ENCODE measurements at regions not wholly inside any gene's neighbourhood (a gene's known extent, or its start where the extent isn't known, plus 50 kb on each side); places are given as distances from the start of the nearest gene placed in this dataset.

DNA sequence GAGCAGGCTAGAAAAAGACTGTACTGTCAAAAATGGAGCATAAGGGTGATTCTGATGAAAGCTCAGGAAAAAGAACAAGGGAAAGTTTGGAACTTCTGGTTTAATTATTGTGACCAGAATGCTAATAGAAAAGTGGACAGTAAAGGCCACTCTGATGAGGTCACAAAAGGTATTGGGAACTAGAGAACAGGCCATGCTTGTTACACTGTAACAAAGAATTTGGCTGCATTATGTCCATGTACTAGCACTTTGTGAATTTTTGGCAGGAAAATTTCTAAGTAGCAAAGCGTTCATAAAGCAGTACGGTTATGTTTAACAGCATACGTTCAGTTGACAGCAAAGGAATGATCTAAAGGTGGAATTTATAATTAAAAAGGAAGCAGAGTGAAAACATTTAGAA lies 418.6 kb downstream of the TRIB2 start:
- H3K79me2 ChIP-seq (ENCODE audit: insufficient read depth, low read length) = no peaks in the 10 kb centered on the region
- no peak overlapping the region for H3K23ac ChIP-seq (ENCODE audit: insufficient read length, low read depth, low read length)
- no peak overlapping the region for H4K8ac ChIP-seq (replicated peaks; ENCODE audit: insufficient read length, low read depth, low read length)
- no peak overlapping the region for H3K9ac ChIP-seq (ENCODE audit: extremely low read depth, insufficient read length, low read length)
- H3K27ac Mint-ChIP-seq = no peak overlapping the region
- H2BK12ac ChIP-seq (ENCODE audit: insufficient read length, low read depth, low read length) = no peak overlapping the region
- H3K4ac ChIP-seq (ENCODE audit: low read depth, low read length) = no peak overlapping the region
- H3K9me3 Mint-ChIP-seq = peaks cover 2 to 5% of the 10 kb centered on the region in 2 experiments; a peak in 4 of 5 replicates
- H3K14ac ChIP-seq (ENCODE audit: insufficient read depth, low read length) = no peak overlapping the region
- no peak overlapping the region for H2BK15ac ChIP-seq (ENCODE audit: low read depth, low read length)
- no peaks in the 10 kb centered on the region for H3K9me3 ChIP-seq (ENCODE audit: control insufficient read depth, low read depth, low read length)
- no peaks in the 10 kb centered on the region for H3K27me3 Mint-ChIP-seq (ENCODE audit: low read depth)
- H2AFZ ChIP-seq (ENCODE audit: low read length) = no peak overlapping the region
- no peak overlapping the region for H3K56ac ChIP-seq (ENCODE audit: insufficient read length, low read depth, low read length)
- H3K4me2 ChIP-seq (ENCODE audit: insufficient read depth, insufficient read length, low read length) = no peak overlapping the region
- H2AK5ac ChIP-seq (ENCODE audit: insufficient read length, low read length) = no peak overlapping the region
- no peak overlapping the region for H4K5ac ChIP-seq (ENCODE audit: insufficient read length, low read depth, low read length)
- no peaks in the 10 kb centered on the region for H3K27me3 ChIP-seq (ENCODE audit: insufficient read depth, low read length)
- DNase-seq = no peak
- no peak overlapping the region for H2BK120ac ChIP-seq (ENCODE audit: low read depth, low read length, poor library complexity, severe bottlenecking)
- TF ChIP-seq, protein P1, sequence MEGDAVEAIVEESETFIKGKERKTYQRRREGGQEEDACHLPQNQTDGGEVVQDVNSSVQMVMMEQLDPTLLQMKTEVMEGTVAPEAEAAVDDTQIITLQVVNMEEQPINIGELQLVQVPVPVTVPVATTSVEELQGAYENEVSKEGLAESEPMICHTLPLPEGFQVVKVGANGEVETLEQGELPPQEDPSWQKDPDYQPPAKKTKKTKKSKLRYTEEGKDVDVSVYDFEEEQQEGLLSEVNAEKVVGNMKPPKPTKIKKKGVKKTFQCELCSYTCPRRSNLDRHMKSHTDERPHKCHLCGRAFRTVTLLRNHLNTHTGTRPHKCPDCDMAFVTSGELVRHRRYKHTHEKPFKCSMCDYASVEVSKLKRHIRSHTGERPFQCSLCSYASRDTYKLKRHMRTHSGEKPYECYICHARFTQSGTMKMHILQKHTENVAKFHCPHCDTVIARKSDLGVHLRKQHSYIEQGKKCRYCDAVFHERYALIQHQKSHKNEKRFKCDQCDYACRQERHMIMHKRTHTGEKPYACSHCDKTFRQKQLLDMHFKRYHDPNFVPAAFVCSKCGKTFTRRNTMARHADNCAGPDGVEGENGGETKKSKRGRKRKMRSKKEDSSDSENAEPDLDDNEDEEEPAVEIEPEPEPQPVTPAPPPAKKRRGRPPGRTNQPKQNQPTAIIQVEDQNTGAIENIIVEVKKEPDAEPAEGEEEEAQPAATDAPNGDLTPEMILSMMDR (conservative IDR thresholded peaks at IDR 0.05) = no peak
- no peaks in the 10 kb centered on the region for H3K23me2 ChIP-seq (ENCODE audit: insufficient read length, low read depth, low read length, poor library complexity, severe bottlenecking)
- H4K91ac ChIP-seq (ENCODE audit: insufficient read length, low read depth, low read length) = no peak overlapping the region
- no peak overlapping the region for H3K4me3 Mint-ChIP-seq
- H4K20me1 ChIP-seq (ENCODE audit: control insufficient read depth, insufficient read depth, insufficient read length) = no peaks in the 10 kb centered on the region
- no peak overlapping the region for H3T11ph ChIP-seq (ENCODE audit: low read length)
- H3K27ac ChIP-seq (ENCODE audit: insufficient read length, low read depth, low read length) = no peak overlapping the region
- no peaks in the 10 kb centered on the region for H3K4me1 ChIP-seq (ENCODE audit: insufficient read depth, low read length)
- no peak overlapping the region for H2BK20ac ChIP-seq (ENCODE audit: low read depth, low read length, poor library complexity, severe bottlenecking)
- no peaks in the 10 kb centered on the region for H3K36me3 Mint-ChIP-seq (ENCODE audit: insufficient read depth in 1 of 3, low read depth in 3 of 3)
- no CpG with 5 or more reads among the region's 3 CpGs for WGBS (ENCODE audit: extremely low coverage, insufficient read length, low lambda C conversion rate)
- no peak overlapping the region for H2BK5ac ChIP-seq (ENCODE audit: insufficient read length, low read length)
- no peaks in the 10 kb centered on the region for H3K79me1 ChIP-seq (ENCODE audit: insufficient read depth, low read depth, low read length, poor library complexity, severe bottlenecking)
- no peak overlapping the region for H3K18ac ChIP-seq (ENCODE audit: insufficient read length, low read depth, low read length)
- no peaks in the 10 kb centered on the region for H3K4me1 Mint-ChIP-seq
